ENCODE measurements at regions not wholly inside any gene's neighbourhood (a gene's known extent, or its start where the extent isn't known, plus 50 kb on each side); places are given as distances from the start of the nearest gene placed in this dataset.

GRCh38 chr12:64931321-64931720, 106.9 kb downstream of the TBC1D30 start:
- DNase-seq: no peak

- no peak for DNase-seq
Observed at GRCh38 chr12:64931981-64932380, 107.5 kb downstream of the TBC1D30 start.

GRCh38 chr12:64933791-64934190, 109.3 kb downstream of the TBC1D30 start:
- DNase-seq: no peak

- DNase-seq: no peak
Observed at GRCh38 chr12:64937452-64937851, 113.0 kb downstream of the TBC1D30 start.

GRCh38 chr12:64938179-64938578, 113.7 kb downstream of the TBC1D30 start:
- DNase-seq: no peak

GRCh38 chr12:64943686-64944085, 119.2 kb downstream of the TBC1D30 start:
- no peak for DNase-seq

GRCh38 chr12:64944966-64945365, 120.5 kb downstream of the TBC1D30 start:
- DNase-seq: no peak

GRCh38 chr12:64946132-64946829, 121.8 kb downstream of the TBC1D30 start:
- DNase-seq: peak; percentile 82 to 94

- DNase-seq: no peak
Observed at GRCh38 chr12:64950711-64951298, 126.4 kb downstream of the TBC1D30 start.

GRCh38 chr12:64951944-64952343, 127.5 kb downstream of the TBC1D30 start:
- no peak for DNase-seq

- DNase-seq: no peak
Observed at GRCh38 chr12:64955746-64956145, 131.3 kb downstream of the TBC1D30 start.

GRCh38 chr12:64965920-64966319, 141.5 kb downstream of the TBC1D30 start:
- no peak for DNase-seq

GRCh38 chr12:64968989-64969819, 144.8 kb downstream of the TBC1D30 start:
- DNase-seq: no peak

GRCh38 chr12:64976131-64976530, 145.0 kb downstream of the WIF1 start:
- no peak for DNase-seq

GRCh38 chr12:64983771-64984278, 137.3 kb downstream of the WIF1 start:
- DNase-seq: no peak

- DNase-seq: no peak
Observed at GRCh38 chr12:64991121-64991611, 129.9 kb downstream of the WIF1 start.

- no peak for DNase-seq
Observed at GRCh38 chr12:64992116-64992515, 129.0 kb downstream of the WIF1 start.

- DNase-seq: no peak
Observed at GRCh38 chr12:64992641-64993040, 128.5 kb downstream of the WIF1 start.

GRCh38 chr12:64993461-64993860, 127.6 kb downstream of the WIF1 start:
- DNase-seq: no peak

GRCh38 chr12:64995816-64996215, 125.3 kb downstream of the WIF1 start:
- DNase-seq: no peak

- no peak for DNase-seq
Observed at GRCh38 chr12:64997858-64998257, 123.2 kb downstream of the WIF1 start.

GRCh38 chr12:64998371-64999147, 122.5 kb downstream of the WIF1 start:
- no peak for DNase-seq

- no peak for DNase-seq
Observed at GRCh38 chr12:64999148-64999425, 122.0 kb downstream of the WIF1 start.

Measured in NCI-H2081 (cell line).